GM20000 (cell line): ENCODE measurements at regions not wholly inside any gene's neighbourhood (a gene's known extent, or its start where the extent isn't known, plus 50 kb on each side); places are given as distances from the start of the nearest gene placed in this dataset.

Experiments
- DNase-seq: peaks from one replicate; pipeline ENCODE4 v3.0.0; 2012; ENCODE audit warnings: low spot score
- TF ChIP-seq, protein P1 (sequence below): IDR thresholded peaks from 2 replicates; pipeline ENCODE4 v1.5.1; 2012; ENCODE audit warnings: mild to moderate bottlenecking, control low read depth; ENCODE audit errors: extremely low read depth, missing control alignments

DNA sequence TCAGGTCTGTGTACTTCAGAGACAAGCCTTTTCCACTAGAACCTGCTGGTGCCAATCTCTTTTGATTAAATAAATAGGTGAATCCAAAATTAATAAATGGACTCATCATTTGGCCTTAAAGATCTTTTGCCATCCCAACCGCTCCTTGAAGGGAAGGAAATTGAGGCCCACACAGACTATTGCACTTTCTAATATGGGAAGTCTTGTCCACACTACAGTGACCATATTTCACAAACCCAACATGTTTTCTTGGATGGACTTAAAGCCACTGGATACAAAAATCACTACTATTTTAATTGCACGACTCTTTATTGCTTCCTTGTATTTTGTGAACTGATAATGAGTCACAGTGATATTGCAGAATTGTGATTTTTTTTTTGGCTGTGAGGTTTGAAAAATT is 135.0 kb downstream of the DIRAS2 start:
- TF ChIP-seq, protein P1, sequence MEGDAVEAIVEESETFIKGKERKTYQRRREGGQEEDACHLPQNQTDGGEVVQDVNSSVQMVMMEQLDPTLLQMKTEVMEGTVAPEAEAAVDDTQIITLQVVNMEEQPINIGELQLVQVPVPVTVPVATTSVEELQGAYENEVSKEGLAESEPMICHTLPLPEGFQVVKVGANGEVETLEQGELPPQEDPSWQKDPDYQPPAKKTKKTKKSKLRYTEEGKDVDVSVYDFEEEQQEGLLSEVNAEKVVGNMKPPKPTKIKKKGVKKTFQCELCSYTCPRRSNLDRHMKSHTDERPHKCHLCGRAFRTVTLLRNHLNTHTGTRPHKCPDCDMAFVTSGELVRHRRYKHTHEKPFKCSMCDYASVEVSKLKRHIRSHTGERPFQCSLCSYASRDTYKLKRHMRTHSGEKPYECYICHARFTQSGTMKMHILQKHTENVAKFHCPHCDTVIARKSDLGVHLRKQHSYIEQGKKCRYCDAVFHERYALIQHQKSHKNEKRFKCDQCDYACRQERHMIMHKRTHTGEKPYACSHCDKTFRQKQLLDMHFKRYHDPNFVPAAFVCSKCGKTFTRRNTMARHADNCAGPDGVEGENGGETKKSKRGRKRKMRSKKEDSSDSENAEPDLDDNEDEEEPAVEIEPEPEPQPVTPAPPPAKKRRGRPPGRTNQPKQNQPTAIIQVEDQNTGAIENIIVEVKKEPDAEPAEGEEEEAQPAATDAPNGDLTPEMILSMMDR, result no peak
- DNase-seq, result no peak

DNA sequence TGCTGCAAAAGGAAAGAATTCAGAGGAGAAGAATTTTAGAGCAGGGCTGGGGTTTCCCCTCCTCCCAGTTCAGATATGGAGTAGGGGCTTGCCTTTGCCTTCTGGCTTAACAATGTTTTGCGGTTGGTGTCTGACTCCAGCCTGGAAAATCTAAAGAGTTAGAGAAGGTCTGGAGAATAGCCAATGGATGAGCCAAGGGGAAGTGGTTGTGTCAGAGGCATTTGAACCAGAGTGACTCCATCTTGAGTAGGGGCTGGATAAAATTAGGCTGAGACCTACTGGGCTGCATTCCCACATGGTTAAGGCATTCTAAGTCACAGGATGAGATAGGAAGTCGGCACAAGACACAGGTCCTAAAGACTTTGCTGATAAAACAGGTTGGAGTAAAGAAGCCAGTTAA is 133.7 kb downstream of the DIRAS2 start:
- TF ChIP-seq, protein P1, result no peak
- no peak for DNase-seq

DNA sequence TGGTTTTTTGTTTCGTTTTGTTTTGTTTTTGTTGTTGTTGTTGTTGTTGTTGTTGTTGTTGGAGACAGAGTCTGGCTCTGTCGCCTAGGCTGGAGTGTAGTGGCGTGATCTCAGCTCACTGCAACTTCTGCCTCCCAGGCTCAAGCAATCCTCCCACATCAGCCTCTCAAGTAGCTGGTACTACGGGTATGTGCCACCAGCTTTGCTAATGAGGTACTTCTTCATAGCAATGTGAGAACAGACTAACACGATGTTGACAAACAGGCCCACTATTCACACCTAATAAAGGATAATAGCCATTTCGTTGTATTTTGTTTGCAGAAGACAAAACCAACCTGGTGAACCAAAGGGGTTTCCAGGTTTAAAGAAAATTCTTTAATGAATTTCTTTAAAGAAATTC is 130.9 kb downstream of the DIRAS2 start:
- TF ChIP-seq, protein P1, result no peak
- no peak for DNase-seq

DNA sequence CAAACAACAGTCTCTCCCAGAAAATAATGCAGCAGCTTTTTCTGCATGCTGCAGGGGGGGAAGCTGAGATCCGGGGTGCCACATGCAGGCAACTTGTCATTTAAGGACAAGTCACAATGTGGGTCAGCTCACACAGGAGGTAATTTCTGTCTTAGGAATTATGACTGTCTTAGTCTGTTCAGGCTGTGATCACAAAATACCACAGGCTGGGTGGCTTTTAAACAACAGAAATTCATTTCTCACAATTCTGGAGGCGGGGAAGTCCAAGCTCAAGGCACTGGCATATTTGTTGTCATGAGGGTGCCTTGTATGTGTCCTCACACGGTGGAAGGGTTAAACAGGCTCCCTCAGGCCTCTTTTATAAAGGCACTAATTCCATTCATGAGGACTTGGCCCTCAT is 127.7 kb downstream of the DIRAS2 start:
- no peak for DNase-seq
- TF ChIP-seq, protein P1, result no peak

DNA sequence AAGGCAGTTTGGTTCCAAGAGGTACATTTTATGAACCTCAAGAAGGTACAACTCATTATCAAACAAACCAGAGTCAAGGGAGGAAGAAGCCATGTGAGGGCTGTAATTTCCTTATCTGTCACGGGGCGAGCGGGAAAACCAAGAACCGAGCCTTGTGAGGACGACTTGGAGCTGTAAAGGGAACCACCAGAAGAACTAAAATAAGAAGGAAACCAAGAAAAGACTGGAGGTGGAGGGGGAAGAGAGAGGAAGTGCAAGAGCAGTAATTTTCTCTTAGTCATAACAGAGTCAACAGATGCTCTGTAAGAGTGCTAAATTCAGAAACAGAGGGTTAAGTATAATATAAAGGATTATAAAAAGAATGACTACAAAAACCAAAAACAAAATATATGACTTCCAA is 127.1 kb downstream of the DIRAS2 start:
- DNase-seq, result peak; percentile 13
- TF ChIP-seq, protein P1, result no peak

DNA sequence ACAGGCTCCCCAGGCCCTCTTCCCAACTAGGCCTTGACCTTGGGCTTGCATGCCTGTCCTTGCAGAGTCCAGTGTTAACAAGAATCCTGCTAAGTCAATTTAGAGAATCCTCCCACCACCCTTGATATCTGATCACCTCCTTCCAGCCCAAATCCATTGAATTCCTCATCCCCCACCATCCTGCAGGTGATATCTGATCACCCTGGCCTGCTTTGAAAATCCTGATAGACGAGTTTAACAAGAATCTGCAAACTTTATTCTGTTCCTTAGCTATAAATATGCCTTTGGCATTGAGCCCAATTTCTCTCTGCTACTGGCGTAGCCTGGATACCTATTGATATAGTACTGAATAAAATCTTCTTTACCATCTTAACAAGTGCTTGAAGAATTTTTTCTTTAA is 125.5 kb downstream of the DIRAS2 start:
- TF ChIP-seq, protein P1, result no peak
- no peak for DNase-seq

DNA sequence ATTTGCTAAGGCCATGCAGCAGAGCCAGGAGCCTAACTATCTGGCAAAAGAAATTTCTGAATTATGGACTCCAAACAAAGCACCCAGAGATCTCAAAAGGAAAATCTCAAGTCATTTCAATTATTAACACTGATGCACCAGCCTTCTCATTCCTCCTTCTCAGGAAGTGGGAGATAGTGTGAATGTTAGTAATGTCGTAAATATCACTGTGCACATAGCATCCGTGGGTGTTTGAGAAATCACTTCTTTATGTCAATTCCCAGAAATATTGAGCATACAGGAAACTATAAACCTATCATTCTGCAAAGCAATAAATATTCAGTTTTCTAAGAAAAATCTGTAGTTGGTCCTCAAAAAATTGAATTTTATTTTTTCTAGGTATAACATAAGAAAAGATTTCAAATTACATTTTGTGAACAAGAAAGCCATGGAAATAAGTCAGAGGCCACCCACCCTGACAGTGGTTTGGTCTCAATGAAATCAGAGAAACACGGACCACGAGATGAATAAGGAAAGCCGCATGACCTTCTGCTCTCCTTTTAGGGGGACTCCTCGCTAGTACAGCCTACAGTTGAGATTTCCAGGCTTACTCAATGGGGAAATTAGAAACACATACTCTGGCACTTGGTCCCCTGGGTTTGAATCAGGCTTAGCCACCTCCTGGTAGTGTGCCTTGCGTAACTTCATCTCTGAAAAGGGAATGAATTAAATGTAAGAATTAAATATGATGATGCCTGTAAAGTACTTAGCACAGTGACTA is 120.6 kb downstream of the DIRAS2 start:
- TF ChIP-seq, protein P1, result no peak
- DNase-seq, result no peak
